ENCODE measurements at regions not wholly inside any gene's neighbourhood (a gene's known extent, or its start where the extent isn't known, plus 50 kb on each side); places are given as distances from the start of the nearest gene placed in this dataset.

DNA sequence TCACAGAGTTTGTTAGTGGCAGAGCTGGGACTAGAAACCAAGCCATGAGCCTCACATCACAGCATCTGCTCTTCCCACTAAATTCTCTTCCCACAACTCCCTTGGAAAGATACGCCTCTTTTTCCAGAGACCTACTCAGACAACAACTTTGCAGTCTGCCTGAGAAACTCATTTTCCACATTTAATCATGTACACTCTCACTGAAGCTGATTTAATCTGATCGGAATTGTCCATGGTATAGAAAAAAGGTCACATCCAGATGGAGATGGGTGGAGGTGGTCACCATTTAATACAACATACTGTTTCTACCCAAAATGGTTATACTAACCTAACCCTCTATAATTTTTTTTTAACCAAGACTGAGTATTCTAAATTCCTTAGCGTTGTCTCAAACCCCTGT, 366.2 kb downstream of the ENC1 start:
- CTCF ChIA-PET = no interaction called here
- BruUV-seq (replicated peaks) = no TSS peak
- H4K20me1 ChIP-seq (ENCODE audit: insufficient read depth) = no peaks in the 10 kb centered on the region
- ATAC-seq (no peak), DNase-seq (ENCODE audit: low read depth, low spot score) (no peak)
- no peaks in the 10 kb centered on the region for H3K27me3 ChIP-seq (ENCODE audit: insufficient read depth, low read length)
- H3K4me1 ChIP-seq (ENCODE audit: control insufficient read depth in 1 of 2, insufficient read depth in 2 of 2, low read length in 2 of 2) = peaks cover 0 to 6% of the 10 kb centered on the region in 2 experiments; a peak in 1 of 4 replicates
- H3K9me3 ChIP-seq (ENCODE audit: control insufficient read depth in 1 of 2, insufficient read depth in 1 of 2, low read depth in 1 of 2, low read length in 2 of 2) = no peaks in the 10 kb centered on the region
- TF ChIP-seq ZBTB33 (IDR thresholded peaks at IDR 0.05; ENCODE audit: extremely low read depth, insufficient replicate concordance, low read length) (no peak), ZFX (IDR thresholded peaks at IDR 0.05) (no peak), CBX3 (IDR thresholded peaks at IDR 0.05; ENCODE audit: low read depth) (no peak), ZNF274 (IDR thresholded peaks at IDR 0.05; ENCODE audit: low read depth, low read length) (no peak), EGR1 (IDR thresholded peaks at IDR 0.05; ENCODE audit: low read depth) (no peak)
- TF ChIP-seq, protein P1, sequence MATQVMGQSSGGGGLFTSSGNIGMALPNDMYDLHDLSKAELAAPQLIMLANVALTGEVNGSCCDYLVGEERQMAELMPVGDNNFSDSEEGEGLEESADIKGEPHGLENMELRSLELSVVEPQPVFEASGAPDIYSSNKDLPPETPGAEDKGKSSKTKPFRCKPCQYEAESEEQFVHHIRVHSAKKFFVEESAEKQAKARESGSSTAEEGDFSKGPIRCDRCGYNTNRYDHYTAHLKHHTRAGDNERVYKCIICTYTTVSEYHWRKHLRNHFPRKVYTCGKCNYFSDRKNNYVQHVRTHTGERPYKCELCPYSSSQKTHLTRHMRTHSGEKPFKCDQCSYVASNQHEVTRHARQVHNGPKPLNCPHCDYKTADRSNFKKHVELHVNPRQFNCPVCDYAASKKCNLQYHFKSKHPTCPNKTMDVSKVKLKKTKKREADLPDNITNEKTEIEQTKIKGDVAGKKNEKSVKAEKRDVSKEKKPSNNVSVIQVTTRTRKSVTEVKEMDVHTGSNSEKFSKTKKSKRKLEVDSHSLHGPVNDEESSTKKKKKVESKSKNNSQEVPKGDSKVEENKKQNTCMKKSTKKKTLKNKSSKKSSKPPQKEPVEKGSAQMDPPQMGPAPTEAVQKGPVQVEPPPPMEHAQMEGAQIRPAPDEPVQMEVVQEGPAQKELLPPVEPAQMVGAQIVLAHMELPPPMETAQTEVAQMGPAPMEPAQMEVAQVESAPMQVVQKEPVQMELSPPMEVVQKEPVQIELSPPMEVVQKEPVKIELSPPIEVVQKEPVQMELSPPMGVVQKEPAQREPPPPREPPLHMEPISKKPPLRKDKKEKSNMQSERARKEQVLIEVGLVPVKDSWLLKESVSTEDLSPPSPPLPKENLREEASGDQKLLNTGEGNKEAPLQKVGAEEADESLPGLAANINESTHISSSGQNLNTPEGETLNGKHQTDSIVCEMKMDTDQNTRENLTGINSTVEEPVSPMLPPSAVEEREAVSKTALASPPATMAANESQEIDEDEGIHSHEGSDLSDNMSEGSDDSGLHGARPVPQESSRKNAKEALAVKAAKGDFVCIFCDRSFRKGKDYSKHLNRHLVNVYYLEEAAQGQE (IDR thresholded peaks at IDR 0.05; ENCODE audit: low read depth) = no peak
- POLR2A ChIA-PET = no interaction called here
- intact Hi-C loops (cut with micrococcal nuclease) = no loop called here
- no peak overlapping the region for H3K27ac ChIP-seq (ENCODE audit: low read depth, low read length)
- H3K4me2 ChIP-seq (ENCODE audit: low read length) = no peak overlapping the region
- H3K36me3 ChIP-seq (ENCODE audit: control insufficient read depth in 1 of 2, insufficient read depth in 2 of 2, low read length in 2 of 2) = no peaks in the 10 kb centered on the region
- RAD21 ChIA-PET (ENCODE audit: low non-redundant PET in 1 of 2, low total read pairs in 2 of 2, uncharacterized antibody in 2 of 2, unreplicated experiment in 2 of 2) = no interaction called here
- H3K9ac ChIP-seq (ENCODE audit: low read length) = no peak overlapping the region
- no peak overlapping the region for H3K4me3 ChIP-seq (replicated peaks in 1 of 2; ENCODE audit: low read depth in 1 of 2, low read length in 2 of 2)
- H3K79me2 ChIP-seq (ENCODE audit: insufficient read depth, low read length) = no peaks in the 10 kb centered on the region
- no peak overlapping the region for H2AFZ ChIP-seq (ENCODE audit: low read depth, low read length, poor library complexity, severe bottlenecking)
- no peaks in the 10 kb centered on the region for H3K9me2 ChIP-seq (ENCODE audit: insufficient read depth)
